Esophagus squamous epithelium (tissue), 5 donors: ENCODE measurements at regions not wholly inside any gene's neighbourhood (a gene's known extent, or its start where the extent isn't known, plus 50 kb on each side); places are given as distances from the start of the nearest gene placed in this dataset.

Experiments used
- DNase-seq: peaks from one replicate; lab custom pipeline; 2025; lab: John Stamatoyannopoulos, UW
- H3K27ac ChIP-seq, 4 donors: fragments of 200-600 bp; sonication (generic); one replicate each; pipeline ENCODE4 v1.5.1; 2016 to 2019; ENCODE audit warnings: mild to moderate bottlenecking in 1 of 4
- H3K27me3 ChIP-seq, 4 donors: fragments of 200-600 bp; sonication (generic); 1 replicate in 3 of 4; 2 replicates in 1 of 4; pipeline versions ENCODE4 v1.5.1 to v1.6.0; 2017 to 2021; ENCODE audit warnings: antibody characterized with exemption in 1 of 4
- H3K36me3 ChIP-seq, 3 donors: fragments of 200-600 bp; sonication (generic); one replicate each; pipeline ENCODE4 v1.5.1; 2016 to 2019
- H3K4me1 ChIP-seq, 3 donors: fragments of 200-600 bp; sonication (generic); one replicate each; pipeline ENCODE4 v1.5.1; 2017 to 2019
- H3K4me3 ChIP-seq, 4 donors: fragments of 200-600 bp; sonication (generic); 1 replicate in 3 of 4; 2 replicates in 1 of 4; pipeline ENCODE4 v1.5.1; 2016 to 2019; ENCODE audit warnings: mild to moderate bottlenecking in 2 of 4, moderate library complexity in 1 of 4
- H3K9me3 ChIP-seq, 3 donors: fragments of 200-600 bp; sonication (generic); one replicate each; pipeline ENCODE4 v1.5.1; 2016 to 2019
- POLR2A ChIP-seq, 4 donors: fragments of 450-650 bp; IDR thresholded peaks; one replicate each; pipeline ENCODE4 v1.6.1; 2017; ENCODE audit warnings: antibody characterized with exemption in 4 of 4, mild to moderate bottlenecking in 4 of 4, moderate library complexity in 3 of 4
- WGBS, 2 donors: methylation state at CpG; one replicate each; pipeline ENCODE4 v1.1.5; 2018; 5-methylcytosine and 5-hydroxymethylcytosine counted together
- intact Hi-C: fragments of 100-400 bp; cut with DNase I; formaldehyde crosslinking; loops from one replicate; pipeline ENCODE4 v1.15.0; 2022
- TF ChIP-seq, protein P1 (sequence below), 6 experiments: fragments of 450-650 bp in 4 of 6; fragments of 200-600 bp in 2 of 6; sonication (generic) in 2 of 6; IDR thresholded peaks; one replicate each; pipeline ENCODE4 v1.5.1; 2016 to 2019; ENCODE audit warnings: antibody characterized with exemption in 6 of 6, mild to moderate bottlenecking in 4 of 6, moderate library complexity in 4 of 6
- donor health status: DM: yes; HTN: yes; CAD: no.

DNA sequence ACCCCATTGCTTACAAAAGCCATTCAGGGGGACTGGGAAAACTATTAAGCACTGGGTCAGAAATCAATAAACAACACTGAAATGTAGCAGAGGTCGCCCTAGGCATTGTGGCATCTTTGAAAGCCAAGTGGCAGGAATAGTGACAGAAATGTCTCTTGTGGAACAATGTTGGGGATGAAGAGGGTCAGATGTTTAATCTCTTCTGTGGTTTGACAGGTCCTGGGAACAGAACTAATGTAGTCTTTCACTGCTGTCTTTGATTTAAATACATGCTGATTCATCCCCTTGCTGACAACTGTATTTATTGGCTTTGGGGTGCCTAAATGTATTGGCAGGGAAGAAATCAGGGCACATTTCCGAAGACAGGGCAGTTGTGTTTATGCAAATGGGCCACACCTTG is 194.8 kb downstream of the ATG4C start:
- no peak overlapping the region for H3K4me3 ChIP-seq
- TF ChIP-seq, protein P1, sequence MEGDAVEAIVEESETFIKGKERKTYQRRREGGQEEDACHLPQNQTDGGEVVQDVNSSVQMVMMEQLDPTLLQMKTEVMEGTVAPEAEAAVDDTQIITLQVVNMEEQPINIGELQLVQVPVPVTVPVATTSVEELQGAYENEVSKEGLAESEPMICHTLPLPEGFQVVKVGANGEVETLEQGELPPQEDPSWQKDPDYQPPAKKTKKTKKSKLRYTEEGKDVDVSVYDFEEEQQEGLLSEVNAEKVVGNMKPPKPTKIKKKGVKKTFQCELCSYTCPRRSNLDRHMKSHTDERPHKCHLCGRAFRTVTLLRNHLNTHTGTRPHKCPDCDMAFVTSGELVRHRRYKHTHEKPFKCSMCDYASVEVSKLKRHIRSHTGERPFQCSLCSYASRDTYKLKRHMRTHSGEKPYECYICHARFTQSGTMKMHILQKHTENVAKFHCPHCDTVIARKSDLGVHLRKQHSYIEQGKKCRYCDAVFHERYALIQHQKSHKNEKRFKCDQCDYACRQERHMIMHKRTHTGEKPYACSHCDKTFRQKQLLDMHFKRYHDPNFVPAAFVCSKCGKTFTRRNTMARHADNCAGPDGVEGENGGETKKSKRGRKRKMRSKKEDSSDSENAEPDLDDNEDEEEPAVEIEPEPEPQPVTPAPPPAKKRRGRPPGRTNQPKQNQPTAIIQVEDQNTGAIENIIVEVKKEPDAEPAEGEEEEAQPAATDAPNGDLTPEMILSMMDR (IDR thresholded peaks at IDR 0.05), result no peak
- TF ChIP-seq POLR2A (IDR thresholded peaks at IDR 0.05), result no peak
- H3K36me3 ChIP-seq, result no peaks in the 10 kb centered on the region
- H3K27me3 ChIP-seq, result no peaks in the 10 kb centered on the region
- H3K9me3 ChIP-seq, result no peaks in the 10 kb centered on the region
- no peaks in the 10 kb centered on the region for H3K4me1 ChIP-seq
- no peak for DNase-seq
- WGBS, 2 donors, result 50 to 74% methylated on average over 2 of the region's 2 CpGs
- H3K27ac ChIP-seq, result no peak overlapping the region
- intact Hi-C loops, result no loop called here

DNA sequence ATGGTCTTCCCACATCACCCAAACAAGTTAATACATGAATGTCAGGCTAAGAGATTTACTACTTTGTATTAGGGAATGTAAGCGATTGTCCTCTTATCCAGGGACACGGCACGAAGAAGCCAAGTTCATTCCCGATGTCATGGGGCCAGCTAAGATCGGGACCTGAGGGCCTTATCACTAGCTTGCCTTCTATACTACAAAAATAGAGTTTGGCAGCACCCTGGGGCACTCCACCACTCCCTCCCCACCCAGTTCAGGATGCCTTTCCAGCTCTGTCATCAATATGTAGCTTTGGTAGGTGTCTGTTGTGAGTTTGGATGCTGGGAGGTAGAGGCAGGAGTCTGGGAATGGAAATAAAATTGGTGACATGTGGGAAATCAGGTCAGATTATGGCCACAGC is 197.5 kb downstream of the ATG4C start:
- no peak overlapping the region for H3K4me3 ChIP-seq
- H3K9me3 ChIP-seq, result no peaks in the 10 kb centered on the region
- no peaks in the 10 kb centered on the region for H3K36me3 ChIP-seq
- no peak for DNase-seq
- no peak for TF ChIP-seq POLR2A (IDR thresholded peaks at IDR 0.05)
- TF ChIP-seq, protein P1 (IDR thresholded peaks at IDR 0.05), result no peak
- H3K4me1 ChIP-seq, result no peaks in the 10 kb centered on the region
- intact Hi-C loops, result no loop called here
- peaks cover 0 to under 1% (median 0%) of the 10 kb centered on the region in 4 donors for H3K27me3 ChIP-seq
- 79 to 85% methylated on average over 5 of the region's 5 CpGs for WGBS, 2 donors
- H3K27ac ChIP-seq, result no peak overlapping the region

DNA sequence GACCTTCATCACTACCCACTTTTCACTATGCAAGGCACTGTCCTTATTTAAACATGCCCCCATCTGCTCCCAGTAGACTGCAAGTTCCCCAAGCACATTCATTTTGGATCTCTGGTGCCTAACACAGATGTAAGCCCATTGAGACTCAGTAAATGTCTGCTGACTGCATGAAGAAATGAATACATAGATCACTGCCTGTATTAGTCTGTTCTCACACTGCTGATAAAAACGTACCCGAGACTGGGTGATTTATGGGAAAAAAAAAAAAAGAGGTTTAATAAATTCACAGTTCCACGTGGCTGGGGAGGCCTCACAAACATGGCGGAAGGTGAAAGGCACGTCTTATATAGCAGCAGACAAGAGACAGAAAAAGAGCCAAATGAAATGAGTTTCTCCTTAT is 204.9 kb downstream of the ATG4C start:
- 64 to 75% methylated on average over 5 of the region's 5 CpGs for WGBS, 2 donors
- DNase-seq, result no peak
- H3K4me1 ChIP-seq, result no peaks in the 10 kb centered on the region
- no peak overlapping the region for H3K4me3 ChIP-seq
- intact Hi-C loops, result no loop called here
- no peak overlapping the region for H3K27ac ChIP-seq
- no peaks in the 10 kb centered on the region for H3K36me3 ChIP-seq
- no peaks in the 10 kb centered on the region for H3K9me3 ChIP-seq
- H3K27me3 ChIP-seq, result peaks cover 0 to 29% (median 0%) of the 10 kb centered on the region in 4 donors
- TF ChIP-seq POLR2A (IDR thresholded peaks at IDR 0.05), result no peak
- TF ChIP-seq, protein P1 (IDR thresholded peaks at IDR 0.05), result no peak

DNA sequence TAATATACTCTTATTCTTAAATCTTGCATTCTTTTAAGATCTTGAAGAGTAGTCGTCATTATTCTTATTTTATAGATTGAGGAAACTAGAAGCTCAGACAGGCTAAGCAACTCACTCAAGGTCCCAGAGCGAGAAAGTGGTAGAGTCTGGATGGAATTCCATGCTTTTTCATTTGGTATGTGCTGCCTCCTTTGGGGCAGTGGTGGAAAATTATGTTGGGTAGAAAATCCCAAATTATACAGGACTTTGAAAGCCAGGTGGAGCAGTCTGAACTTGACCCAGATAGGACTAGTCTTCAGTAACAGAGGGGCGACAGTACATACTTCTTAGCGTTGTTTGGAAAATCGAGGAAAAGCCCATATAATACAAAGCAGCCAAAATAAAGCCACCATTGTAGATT is 205.6 kb downstream of the ATG4C start:
- intact Hi-C loops, result no loop called here
- no peak for TF ChIP-seq POLR2A (IDR thresholded peaks at IDR 0.05)
- TF ChIP-seq, protein P1 (IDR thresholded peaks at IDR 0.05), result no peak
- no peak for DNase-seq
- H3K36me3 ChIP-seq, result no peaks in the 10 kb centered on the region
- no peak overlapping the region for H3K27ac ChIP-seq
- H3K27me3 ChIP-seq, result peaks cover 0 to 32% (median 0%) of the 10 kb centered on the region in 4 donors
- no peaks in the 10 kb centered on the region for H3K9me3 ChIP-seq
- H3K4me3 ChIP-seq, result no peak overlapping the region
- no peaks in the 10 kb centered on the region for H3K4me1 ChIP-seq
- WGBS, 2 donors, result 72 to 87% methylated on average over 5 of the region's 5 CpGs

DNA sequence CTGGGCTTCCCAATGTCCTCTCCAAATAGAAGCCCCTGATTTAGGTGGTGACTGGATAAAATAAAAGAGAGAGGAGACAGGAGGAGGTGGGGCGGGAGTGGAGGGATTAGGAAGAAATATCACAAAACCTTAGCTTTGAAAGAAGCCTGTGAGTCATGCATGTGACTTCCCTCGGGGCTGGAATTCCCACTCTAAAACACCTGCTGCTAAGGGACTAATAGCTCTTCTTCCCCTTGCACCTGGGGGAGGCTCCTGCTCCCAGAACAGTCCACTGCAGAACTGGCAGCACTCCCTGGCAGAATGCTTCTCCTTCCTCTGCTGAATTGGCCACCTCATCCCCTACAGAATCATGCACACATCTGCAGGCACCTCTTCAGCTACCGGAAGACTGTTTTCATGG is 207.2 kb downstream of the ATG4C start:
- H3K27me3 ChIP-seq, result peaks cover 0 to 32% (median 0%) of the 10 kb centered on the region in 4 donors
- H3K4me3 ChIP-seq, result no peak overlapping the region
- H3K27ac ChIP-seq, result no peak overlapping the region
- intact Hi-C loops, result no loop called here
- no peaks in the 10 kb centered on the region for H3K36me3 ChIP-seq
- TF ChIP-seq, protein P1 (IDR thresholded peaks at IDR 0.05), result no peak
- no peak for TF ChIP-seq POLR2A (IDR thresholded peaks at IDR 0.05)
- H3K9me3 ChIP-seq, result no peaks in the 10 kb centered on the region
- DNase-seq, result no peak
- 38 to 47% methylated on average over 3 of the region's 3 CpGs for WGBS, 2 donors
- no peaks in the 10 kb centered on the region for H3K4me1 ChIP-seq
